GM21360 (cell line): ENCODE measurements at regions not wholly inside any gene's neighbourhood (a gene's known extent, or its start where the extent isn't known, plus 50 kb on each side); places are given as distances from the start of the nearest gene placed in this dataset.

Source experiments
- ATAC-seq: cut with Tn5 transposase; IDR thresholded peaks from one replicate; pipeline ENCODE4 v1.9.1; 2021; ENCODE audit warnings: mild to moderate bottlenecking, moderate library complexity; ENCODE audit not compliant: unreplicated experiment

DNA sequence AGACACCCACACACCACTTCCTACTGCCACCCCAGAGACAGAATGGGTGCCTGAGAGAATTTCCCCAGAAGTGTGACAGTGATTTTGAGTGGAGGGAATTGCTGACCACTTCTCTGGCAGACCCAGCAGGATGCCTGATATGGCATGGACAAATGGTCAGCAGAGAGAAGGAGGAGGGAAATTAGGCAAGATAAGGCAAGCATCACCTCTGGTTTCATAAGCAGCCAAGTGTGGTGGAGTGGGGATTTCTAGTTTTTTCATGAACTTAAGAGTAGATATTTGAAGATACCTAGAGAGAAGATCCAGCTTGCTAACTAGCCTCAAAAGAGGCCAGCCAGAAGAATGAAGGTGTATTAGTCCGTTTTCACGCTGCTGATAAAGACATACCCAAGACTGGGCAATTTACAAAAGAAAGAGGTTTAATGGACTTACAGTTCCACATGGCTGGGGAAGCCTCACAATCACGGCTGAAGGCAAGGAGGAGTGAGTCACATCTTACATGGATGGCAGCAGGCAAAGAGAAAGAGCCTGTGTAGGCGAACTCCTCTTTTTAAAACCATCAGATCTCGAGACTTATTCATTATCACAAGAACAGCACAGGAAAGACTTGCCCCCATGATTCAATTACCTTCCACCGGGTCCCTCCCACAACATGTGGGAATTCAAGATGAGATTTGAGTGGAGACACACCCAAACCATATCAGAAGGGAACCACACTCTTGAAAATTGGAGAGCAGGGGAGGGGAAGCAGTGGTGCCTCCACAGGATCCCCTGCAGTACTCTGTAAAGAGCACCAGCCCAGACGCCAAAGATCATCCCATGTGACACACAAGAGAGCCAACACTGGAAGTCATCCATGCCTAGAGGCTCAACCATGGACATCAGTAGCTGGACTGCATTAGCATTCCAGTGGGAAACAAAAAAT lies 64.2 kb downstream of the RBM43 start:
- no peak for ATAC-seq

GRCh38 chr2:151193576-151193975 lies 68.1 kb downstream of the RBM43 start:
- ATAC-seq = no peak

GRCh38 chr2:151192681-151193080 lies 69.0 kb downstream of the RBM43 start:
- no peak for ATAC-seq

GRCh38 chr2:151191001-151191400 lies 70.7 kb downstream of the RBM43 start:
- ATAC-seq = no peak

DNA sequence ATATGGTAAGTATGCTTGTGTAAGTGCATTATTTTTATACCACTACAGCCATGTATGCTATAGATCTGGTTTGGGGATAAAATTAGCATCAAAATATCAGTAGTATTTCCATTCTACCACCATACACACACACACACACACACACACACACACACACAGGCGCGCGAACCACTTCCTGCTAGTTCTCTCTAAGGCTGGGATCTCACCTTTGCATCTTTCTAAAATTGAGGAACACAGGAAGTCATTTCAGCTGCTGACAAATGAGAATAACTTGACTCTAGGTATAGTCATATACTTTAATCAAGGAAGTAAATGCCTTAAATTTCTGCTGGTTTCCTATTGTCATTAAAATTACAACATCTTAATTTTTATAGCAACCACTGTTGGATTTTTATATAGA lies 72.5 kb downstream of the RBM43 start:
- ATAC-seq = no peak

- ATAC-seq = no peak
Observed at GRCh38 chr2:151186011-151186410, 75.7 kb downstream of the RBM43 start.

GRCh38 chr2:151182899-151183809 lies 78.5 kb downstream of the RBM43 start:
- ATAC-seq = no peak

GRCh38 chr2:151182396-151182795 lies 79.3 kb downstream of the RBM43 start:
- no peak for ATAC-seq

GRCh38 chr2:151181524-151181923 lies 80.1 kb downstream of the RBM43 start:
- ATAC-seq = no peak

- ATAC-seq = no peak
Observed at GRCh38 chr2:151180123-151180522, 81.5 kb downstream of the RBM43 start.

- ATAC-seq = no peak
Observed at GRCh38 chr2:151178207-151178606, 83.5 kb downstream of the RBM43 start.

GRCh38 chr2:151177756-151178155 lies 83.9 kb downstream of the RBM43 start:
- ATAC-seq = no peak

GRCh38 chr2:151176661-151177060 lies 85.0 kb downstream of the RBM43 start:
- ATAC-seq = no peak

GRCh38 chr2:151175864-151176263 lies 85.8 kb downstream of the RBM43 start:
- no peak for ATAC-seq

- ATAC-seq = no peak
Observed at GRCh38 chr2:151174127-151174526, 87.5 kb downstream of the RBM43 start.

DNA sequence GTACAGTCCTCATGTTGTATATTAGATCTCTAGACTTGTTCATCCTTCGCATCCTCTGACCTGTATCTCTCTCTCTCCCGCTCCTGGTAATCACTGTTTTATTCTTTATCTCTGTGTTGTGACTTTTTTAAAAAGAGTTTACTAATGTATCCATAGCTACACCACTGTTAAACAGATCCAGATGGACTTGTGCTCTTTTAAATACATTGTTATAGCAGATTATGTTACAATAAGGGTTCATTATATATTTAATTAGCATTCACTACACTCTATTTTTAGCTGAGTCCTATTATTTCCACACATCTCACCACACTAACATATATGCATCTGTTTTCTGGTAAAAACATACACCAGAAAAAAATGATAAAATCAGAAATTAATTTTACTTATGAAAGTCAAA lies 90.5 kb downstream of the RBM43 start:
- no peak for ATAC-seq

- ATAC-seq = no peak
Observed at GRCh38 chr2:151166410-151166809, 95.3 kb downstream of the RBM43 start.

DNA sequence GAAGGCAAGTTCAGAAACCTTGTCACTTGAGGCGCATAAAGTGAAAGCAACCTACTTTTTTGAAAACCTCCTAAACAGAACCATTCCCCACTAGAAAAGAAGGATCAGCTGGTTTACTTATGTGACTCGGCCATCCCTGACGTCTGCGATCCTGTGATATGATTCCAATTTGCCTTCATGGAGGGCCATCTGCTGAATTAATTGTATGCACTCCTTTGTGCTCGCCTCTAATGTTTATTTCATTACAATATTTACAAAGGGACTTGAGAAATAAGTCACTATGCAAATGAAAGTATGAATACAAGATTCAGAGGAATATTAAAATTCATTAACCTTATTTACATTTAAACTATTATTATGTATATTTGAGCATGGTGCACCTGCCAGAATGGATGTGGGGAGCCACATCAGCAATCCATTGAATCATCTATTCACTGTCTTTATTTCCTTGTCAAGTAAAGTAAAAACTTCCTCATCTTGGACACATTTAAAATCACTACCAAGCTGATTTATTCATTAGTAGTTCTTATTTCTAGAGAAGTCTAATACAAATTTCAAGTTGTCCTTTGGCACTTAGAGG lies 96.5 kb downstream of the RBM43 start:
- ATAC-seq = no peak

GRCh38 chr2:151161821-151162551 lies 99.7 kb downstream of the RBM43 start:
- ATAC-seq = no peak

GRCh38 chr2:151159109-151159662 lies 102.5 kb downstream of the RBM43 start:
- no peak for ATAC-seq
